Dedifferentiated amniotic fluid mesenchymal stem cell (primary cell): ENCODE measurements at regions not wholly inside any gene's neighbourhood (a gene's known extent, or its start where the extent isn't known, plus 50 kb on each side); places are given as distances from the start of the nearest gene placed in this dataset.
A peak's percentile ranks its signal among the peaks of the same experiment; 100 is the strongest.

Source experiments
- DNase-seq: peaks from one replicate; pipeline ENCODE4 v3.0.0-alpha.2; 2016; ENCODE audit errors: extremely low spot score

GRCh38 chr6:91653076-91653723 is 1066.3 kb upstream of the MAP3K7 start:
- no peak for DNase-seq

DNA sequence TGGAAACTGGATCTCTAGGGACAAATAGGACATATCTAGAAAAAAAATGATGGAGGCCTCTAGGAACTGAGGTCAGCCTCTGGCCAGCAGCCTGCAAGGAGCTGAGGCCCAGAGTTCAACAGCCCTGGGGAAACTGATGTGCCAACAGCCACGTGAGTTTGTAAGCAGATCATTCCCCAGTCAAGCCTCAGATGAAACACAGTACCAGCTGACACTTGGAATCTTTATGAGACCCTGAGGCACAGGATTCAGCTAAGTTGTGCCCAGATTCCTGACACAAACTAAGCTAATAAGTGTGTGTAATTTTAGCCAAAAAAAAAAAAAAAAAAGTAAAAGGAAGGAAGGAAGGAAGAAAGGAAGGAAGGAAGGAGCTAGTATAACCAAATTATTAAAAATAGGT is 1059.8 kb upstream of the MAP3K7 start:
- no peak for DNase-seq

- no peak for DNase-seq
Observed at GRCh38 chr6:91645811-91646210, 1058.9 kb upstream of the MAP3K7 start.

DNA sequence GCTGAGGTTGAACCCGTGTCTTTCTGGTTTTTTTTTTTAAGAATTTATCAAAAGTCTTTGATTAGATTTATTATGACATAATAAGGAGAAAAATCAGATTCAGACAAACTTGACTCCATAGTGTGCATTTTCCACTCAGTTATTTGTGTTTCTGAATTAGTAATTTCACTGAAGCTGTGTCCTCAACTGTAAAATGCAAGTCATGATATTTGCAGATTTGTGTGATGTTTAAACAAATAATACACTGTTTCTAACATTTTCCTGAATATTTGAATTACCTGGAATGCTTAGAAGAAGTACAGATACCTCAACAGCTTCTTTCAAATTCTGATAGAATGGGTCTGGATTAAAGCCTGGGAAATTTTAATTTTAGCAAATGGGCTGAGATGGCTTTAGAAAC is 1050.3 kb upstream of the MAP3K7 start:
- no peak for DNase-seq

- DNase-seq = no peak
Observed at GRCh38 chr6:91634791-91635190, 1047.9 kb upstream of the MAP3K7 start.

GRCh38 chr6:91633374-91634111 is 1046.7 kb upstream of the MAP3K7 start:
- no peak for DNase-seq

GRCh38 chr6:91632308-91632707 is 1045.4 kb upstream of the MAP3K7 start:
- DNase-seq = no peak

DNA sequence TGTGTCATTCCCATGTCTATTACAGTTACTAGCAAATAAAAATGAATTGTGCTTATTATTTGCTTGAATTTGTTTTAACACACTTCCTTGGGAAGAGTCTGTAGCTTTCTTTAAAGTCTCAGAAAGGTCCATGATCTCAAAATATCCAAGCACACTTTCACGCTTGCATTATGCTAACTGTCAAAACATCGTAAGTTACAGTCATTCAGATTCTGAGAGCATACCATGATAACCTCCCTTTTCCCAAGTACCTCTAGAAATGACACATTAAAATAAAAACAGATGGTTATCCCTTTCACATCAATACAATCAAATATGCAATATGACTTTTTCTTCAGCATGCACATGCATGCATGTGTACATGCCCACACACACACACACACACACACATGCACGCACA is 1044.4 kb upstream of the MAP3K7 start:
- DNase-seq = no peak

DNA sequence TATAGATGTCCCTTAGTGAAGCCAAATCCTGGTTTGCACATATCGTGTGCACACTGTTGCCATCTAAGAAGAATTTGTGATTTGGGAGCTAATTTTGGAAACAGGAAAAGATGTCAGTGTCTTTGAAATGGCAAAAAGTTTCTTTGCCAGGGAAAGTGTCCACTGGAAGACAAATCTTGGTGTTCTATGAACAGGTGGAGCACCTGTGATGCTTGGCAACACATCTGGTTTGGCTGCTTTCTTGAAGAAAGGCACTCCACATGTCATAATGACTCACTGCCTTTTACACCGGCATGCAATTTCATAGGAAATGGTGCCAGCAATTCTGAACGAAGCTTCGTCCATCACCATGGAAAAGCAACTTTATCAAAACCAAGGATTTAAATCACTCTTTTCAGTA is 1040.0 kb upstream of the MAP3K7 start:
- no peak for DNase-seq

DNA sequence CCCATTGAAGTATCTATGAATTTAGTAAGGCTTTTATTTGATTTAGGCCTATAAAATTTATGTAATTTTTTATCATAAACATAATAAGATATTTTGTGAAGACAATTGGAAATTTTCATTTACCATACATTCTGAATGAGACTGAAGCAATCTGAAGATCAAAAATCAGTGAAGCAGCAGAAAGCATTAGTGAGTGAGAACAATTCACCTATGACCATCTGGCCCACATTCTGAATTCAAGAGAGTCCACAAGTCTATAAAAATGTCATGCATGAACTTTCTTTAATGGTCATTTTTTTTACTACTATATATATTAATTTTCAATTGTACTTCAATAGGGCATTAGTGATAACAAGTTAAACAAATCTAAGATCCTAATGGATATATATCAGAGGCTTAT is 1026.6 kb upstream of the MAP3K7 start:
- no peak for DNase-seq

GRCh38 chr6:91611190-91611589 is 1024.3 kb upstream of the MAP3K7 start:
- no peak for DNase-seq

- DNase-seq = no peak
Observed at GRCh38 chr6:91608428-91608827, 1021.6 kb upstream of the MAP3K7 start.

GRCh38 chr6:91606148-91606901 is 1019.5 kb upstream of the MAP3K7 start:
- DNase-seq = no peak

DNA sequence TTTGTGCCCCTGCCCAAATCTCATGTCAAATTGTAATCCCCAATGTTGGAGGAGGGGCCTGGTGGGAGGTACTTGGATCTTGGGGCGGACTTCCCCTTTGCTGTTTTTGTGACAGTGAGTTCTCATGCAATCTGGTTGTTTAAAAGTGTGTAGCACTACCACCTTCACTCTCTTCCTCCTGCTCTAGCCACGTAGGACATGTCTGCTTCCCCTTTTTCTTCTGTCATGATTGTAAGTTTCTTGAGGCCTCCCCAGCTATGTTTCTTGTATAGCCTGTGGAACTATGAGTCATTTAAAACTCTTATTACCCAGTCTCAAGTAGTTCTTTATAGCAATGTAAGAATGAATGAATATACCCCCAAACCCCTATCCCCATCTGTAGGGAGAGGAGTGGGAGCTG is 1013.7 kb upstream of the MAP3K7 start:
- no peak for DNase-seq

- no peak for DNase-seq
Observed at GRCh38 chr6:91590191-91590590, 1003.3 kb upstream of the MAP3K7 start.

DNA sequence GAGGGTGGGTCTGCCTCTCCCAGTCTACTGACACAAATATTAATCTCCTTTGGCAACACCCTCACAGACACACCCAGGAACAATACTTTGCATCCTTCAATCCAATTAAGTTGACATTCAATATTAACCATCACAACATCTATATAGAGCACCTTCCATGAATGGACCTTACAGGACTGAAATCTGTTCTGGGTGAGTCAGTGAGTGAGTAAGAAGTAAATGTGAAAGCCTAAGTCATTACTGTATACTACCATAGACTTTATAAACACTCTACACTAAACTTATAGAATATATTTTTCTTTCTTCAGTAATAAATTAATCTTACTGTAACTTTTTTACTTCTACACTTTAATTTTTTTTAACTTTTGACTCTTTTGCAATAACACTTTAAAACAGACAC is 993.8 kb upstream of the MAP3K7 start:
- DNase-seq = no peak

- no peak for DNase-seq
Observed at GRCh38 chr6:91575032-91575431, 988.2 kb upstream of the MAP3K7 start.

- no peak for DNase-seq
Observed at GRCh38 chr6:91573826-91574416, 987.0 kb upstream of the MAP3K7 start.

GRCh38 chr6:91572878-91573277 is 986.0 kb upstream of the MAP3K7 start:
- DNase-seq = no peak

DNA sequence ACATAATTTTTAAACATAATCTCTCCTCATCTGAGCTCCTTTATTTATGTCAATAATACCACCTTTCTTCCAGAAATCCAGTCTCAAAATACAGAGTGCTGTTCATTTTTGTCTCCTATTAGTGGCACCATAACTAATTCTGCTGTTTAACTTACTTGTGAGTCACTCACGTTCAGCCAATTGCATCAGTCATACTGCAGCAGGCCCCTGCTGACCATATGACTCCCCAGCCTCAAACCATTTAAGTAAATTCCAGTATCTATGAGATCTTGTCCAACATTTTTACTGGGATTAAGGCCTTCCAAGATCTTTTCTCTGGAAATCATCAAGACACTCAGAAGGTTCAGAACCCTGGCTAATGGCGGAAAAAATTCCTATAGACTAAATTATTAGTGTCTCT is 982.2 kb upstream of the MAP3K7 start:
- no peak for DNase-seq

DNA sequence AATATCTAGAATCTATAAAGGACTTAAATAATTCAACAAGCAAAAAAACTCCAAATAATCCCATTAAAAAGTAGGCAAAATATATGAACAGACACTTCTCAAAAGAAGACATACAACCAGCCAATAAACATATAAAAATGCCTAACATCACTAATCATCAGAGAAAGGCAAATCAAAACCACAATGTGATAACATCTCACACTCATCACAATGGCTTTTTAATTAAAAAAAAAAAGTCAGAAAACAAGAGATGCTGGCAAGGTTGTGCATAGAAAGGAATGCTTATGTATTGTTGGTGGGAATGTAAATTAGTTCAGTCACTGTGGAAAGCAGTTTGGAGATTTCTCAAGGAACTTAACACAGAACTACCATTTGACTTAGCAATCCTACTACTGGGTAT is 979.6 kb upstream of the MAP3K7 start:
- no peak for DNase-seq

GRCh38 chr6:91565207-91565606 is 978.3 kb upstream of the MAP3K7 start:
- DNase-seq = no peak

- peak; percentile 60 for DNase-seq
Observed at GRCh38 chr6:91562955-91563354, 976.1 kb upstream of the MAP3K7 start.
